Lower lobe of right lung (tissue), 2 donors: ENCODE measurements at regions not wholly inside any gene's neighbourhood (a gene's known extent, or its start where the extent isn't known, plus 50 kb on each side); places are given as distances from the start of the nearest gene placed in this dataset.
A peak's percentile ranks its signal among the peaks of the same experiment; 100 is the strongest.

Experiments used
- ATAC-seq, 2 donors: fragments of 200-7000 bp; cut with Tn5 transposase; one replicate each; pipeline ENCODE4 v1.9.1; 2020 to 2022; ENCODE audit warnings: mild to moderate bottlenecking in 2 of 2, moderate library complexity in 2 of 2
- DNase-seq: peaks from one replicate; pipeline ENCODE4 v3.0.0-alpha.2; 2020
- H3K27ac ChIP-seq: fragments of 200-600 bp; one replicate; pipeline ENCODE4 v1.8.0; 2022
- H3K27me3 ChIP-seq: fragments of 200-600 bp; one replicate; pipeline ENCODE4 v1.8.0; 2022; ENCODE audit warnings: low read depth
- H3K36me3 ChIP-seq: fragments of 200-600 bp; one replicate; pipeline ENCODE4 v1.8.0; 2022; ENCODE audit warnings: mild to moderate bottlenecking
- H3K4me1 ChIP-seq: fragments of 200-600 bp; one replicate; pipeline ENCODE4 v1.8.0; 2022
- H3K4me3 ChIP-seq: fragments of 200-600 bp; one replicate; pipeline ENCODE4 v1.8.0; 2022; ENCODE audit warnings: mild to moderate bottlenecking
- H3K9me3 ChIP-seq: fragments of 200-600 bp; one replicate; pipeline ENCODE4 v1.8.0; 2022
- CTCF ChIP-seq: fragments of 200-600 bp; IDR thresholded peaks from one replicate; pipeline ENCODE4 v1.8.0; 2022; ENCODE audit warnings: antibody characterized with exemption, mild to moderate bottlenecking
- intact Hi-C: fragments of 100-400 bp; cut with DNase I; formaldehyde crosslinking; loops from one replicate; pipeline ENCODE4 v1.11.0; 2022
- donor health status: DM: no; HTN: yes; CAD: no; lungs with severe emphysema.

DNA sequence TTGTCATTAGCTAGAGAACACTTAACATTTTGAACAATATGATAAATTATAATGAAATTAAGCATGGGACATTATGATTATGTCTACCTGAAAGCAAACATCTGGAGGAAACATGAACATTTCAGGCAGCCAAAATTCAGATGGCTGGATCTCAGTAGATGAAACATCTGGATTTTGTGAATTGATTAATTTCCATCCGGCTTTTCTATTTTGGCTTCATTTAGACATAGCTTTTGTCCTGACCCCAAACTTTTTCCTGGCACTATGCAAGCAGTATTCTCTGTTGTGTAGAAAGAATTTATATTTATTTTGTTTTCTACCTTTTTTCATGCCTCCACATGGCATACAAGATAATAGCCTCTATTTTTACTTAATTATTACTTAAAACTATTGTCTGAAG is 186.3 kb downstream of the OGFRL1 start:
- ATAC-seq = no peak
- Histone ChIP-seq H3K27ac (no peak overlapping the region), H3K4me1 (peaks cover 25% of the 10 kb centered on the region), H3K9me3 (no peaks in the 10 kb centered on the region), H3K36me3 (no peaks in the 10 kb centered on the region), H3K4me3 (no peak overlapping the region), H3K27me3 (no peaks in the 10 kb centered on the region)
- intact Hi-C loops = no loop called here
- DNase-seq = no peak
- TF ChIP-seq CTCF = no peak

DNA sequence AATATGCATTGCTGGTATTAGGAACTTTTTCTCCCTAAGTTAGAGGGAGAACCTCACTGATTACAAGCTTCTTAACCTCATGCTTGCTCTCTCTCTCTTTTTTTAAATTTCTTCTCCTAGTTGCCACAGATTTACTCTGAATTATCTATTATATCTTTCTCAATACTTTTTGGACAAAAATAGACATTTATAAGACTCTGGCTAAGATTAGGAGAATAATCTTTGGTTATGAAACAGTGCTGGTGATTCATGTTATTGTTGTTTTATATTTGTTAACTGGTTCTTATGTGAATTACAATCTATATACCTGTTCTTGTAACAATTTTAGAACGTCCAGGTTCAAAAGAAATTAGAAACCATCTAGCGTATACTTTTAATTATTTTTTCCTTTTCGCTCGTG is 187.8 kb downstream of the OGFRL1 start:
- TF ChIP-seq CTCF = no peak
- intact Hi-C loops = no loop called here
- no peak overlapping the region for H3K4me3 ChIP-seq
- no peaks in the 10 kb centered on the region for H3K36me3 ChIP-seq
- no peaks in the 10 kb centered on the region for H3K9me3 ChIP-seq
- no peaks in the 10 kb centered on the region for H3K27me3 ChIP-seq
- no peak for ATAC-seq
- H3K27ac ChIP-seq = peak overlapping the region; percentile 76
- H3K4me1 ChIP-seq = peaks cover 29% of the 10 kb centered on the region
- DNase-seq = no peak

DNA sequence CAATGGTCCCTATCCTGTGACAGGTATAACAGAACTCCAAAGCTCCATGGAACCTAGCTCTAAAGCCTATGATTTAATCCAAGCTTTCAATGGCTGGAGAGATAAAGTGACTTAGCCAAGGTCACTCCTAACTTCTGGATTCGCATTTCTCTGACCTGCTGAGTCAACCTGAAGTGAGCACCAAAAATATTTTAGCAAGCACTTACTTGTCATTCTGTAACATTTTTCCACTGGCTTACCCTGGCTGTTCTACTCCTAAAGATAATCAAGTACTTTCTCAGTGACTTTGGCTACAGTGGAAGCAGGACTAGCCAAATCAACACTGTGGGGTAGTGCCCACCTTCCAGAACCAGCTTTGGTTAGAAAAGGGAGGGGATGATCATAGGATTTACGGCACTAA is 188.3 kb downstream of the OGFRL1 start:
- no peak for TF ChIP-seq CTCF
- H3K4me1 ChIP-seq = peaks cover 29% of the 10 kb centered on the region
- ATAC-seq (no peak), DNase-seq (no peak)
- H3K27ac ChIP-seq = peak overlapping the region; percentile 76
- H3K27me3 ChIP-seq = no peaks in the 10 kb centered on the region
- H3K36me3 ChIP-seq = no peaks in the 10 kb centered on the region
- intact Hi-C loops = no loop called here
- H3K4me3 ChIP-seq = no peak overlapping the region
- H3K9me3 ChIP-seq = no peaks in the 10 kb centered on the region

DNA sequence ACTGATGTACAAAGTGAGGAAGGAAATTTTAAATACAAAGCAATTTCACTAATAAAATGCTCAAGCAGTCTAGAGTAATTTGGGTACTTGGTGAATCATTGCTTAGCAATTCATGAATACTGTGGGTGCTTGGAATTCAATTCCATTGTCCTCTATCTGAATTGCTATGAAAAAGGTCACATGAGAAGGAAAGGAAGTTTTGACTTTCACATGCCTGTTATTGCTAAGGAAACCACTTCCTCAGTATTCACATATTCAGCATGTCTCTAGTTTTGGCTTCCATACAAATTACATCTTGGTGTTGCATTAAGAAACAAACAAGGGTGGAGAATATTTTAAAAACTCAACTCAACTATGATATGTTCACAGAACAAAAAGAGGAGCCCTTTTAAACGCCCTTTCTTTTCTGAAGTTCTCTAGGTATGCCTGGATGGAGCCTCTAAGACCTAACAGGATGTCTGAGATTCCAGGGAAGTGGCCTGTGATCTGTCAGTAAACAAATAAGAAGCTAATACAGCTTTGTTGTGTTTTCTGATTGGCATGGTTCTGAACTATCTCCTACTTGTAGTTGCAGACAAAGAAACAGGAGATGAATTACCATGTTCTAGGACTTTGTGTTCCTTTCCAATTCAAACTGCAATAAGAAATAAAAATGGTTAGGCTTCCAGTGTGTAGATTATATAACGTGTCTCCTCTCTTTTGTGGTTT is 190.4 kb downstream of the OGFRL1 start:
- Histone ChIP-seq H3K4me3 (no peak overlapping the region), H3K36me3 (no peaks in the 10 kb centered on the region), H3K27me3 (no peaks in the 10 kb centered on the region), H3K9me3 (no peaks in the 10 kb centered on the region), H3K27ac (peak overlapping the region; percentile 76), H3K4me1 (peaks cover 29% of the 10 kb centered on the region)
- intact Hi-C loops = no loop called here
- ATAC-seq = peak; percentile 68 to 73
- TF ChIP-seq CTCF = no peak
- DNase-seq = no peak

DNA sequence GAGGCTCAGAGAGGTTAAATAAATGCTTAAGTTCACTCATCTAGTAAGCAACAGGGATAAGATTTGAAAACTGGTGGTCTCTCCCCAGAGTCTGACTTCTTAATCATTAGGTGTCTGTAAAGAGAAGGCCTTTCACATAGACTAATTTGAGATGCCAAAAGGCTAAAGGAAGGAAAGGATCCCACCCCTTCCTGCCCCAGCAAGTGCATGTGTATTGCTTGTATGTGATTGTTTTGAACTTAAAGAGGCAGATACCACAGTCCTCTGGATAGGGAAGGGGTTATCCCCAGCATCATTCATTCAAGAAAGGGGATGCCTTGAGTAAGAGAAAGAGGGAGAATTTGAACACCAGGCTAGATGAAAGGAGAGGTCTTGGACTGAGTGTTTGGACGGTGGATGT is 192.0 kb downstream of the OGFRL1 start:
- Histone ChIP-seq H3K4me1 (peaks cover 29% of the 10 kb centered on the region), H3K4me3 (no peak overlapping the region), H3K27ac (peak overlapping the region; percentile 76), H3K9me3 (no peaks in the 10 kb centered on the region), H3K27me3 (no peaks in the 10 kb centered on the region), H3K36me3 (no peaks in the 10 kb centered on the region)
- DNase-seq (no peak), ATAC-seq (no peak)
- intact Hi-C loops = no loop called here
- TF ChIP-seq CTCF = no peak
